Right lobe of liver (tissue), 6 donors: ENCODE measurements at regions not wholly inside any gene's neighbourhood (a gene's known extent, or its start where the extent isn't known, plus 50 kb on each side); places are given as distances from the start of the nearest gene placed in this dataset.

ENCODE experiments used
- ATAC-seq, 4 donors: fragments of 200-7000 bp; cut with Tn5 transposase; one replicate each; pipeline ENCODE4 v1.9.1; 2020; ENCODE audit warnings: mild to moderate bottlenecking in 4 of 4, moderate library complexity in 4 of 4
- DNase-seq, 3 donors: peaks; one replicate each; pipeline ENCODE4 v3.0.0-alpha.2; 2020
- H3K27ac ChIP-seq, 3 donors: fragments of 200-600 bp; one replicate each; pipeline ENCODE4 v1.8.0; 2022
- H3K27me3 ChIP-seq, 2 donors: fragments of 200-600 bp; one replicate each; pipeline ENCODE4 v1.8.0; 2022
- H3K36me3 ChIP-seq, 4 donors: fragments of 200-600 bp; sonication (generic) in 1 of 4; one replicate each; pipeline versions ENCODE4 v1.5.1 to v1.8.0; 2017 to 2022; ENCODE audit warnings: control low read depth in 1 of 4
- H3K4me1 ChIP-seq, 4 donors: fragments of 200-600 bp; sonication (generic) in 1 of 4; one replicate each; pipeline versions ENCODE4 v1.5.1 to v1.8.0; 2017 to 2022; ENCODE audit warnings: control low read depth in 1 of 4
- H3K4me3 ChIP-seq, 3 donors: fragments of 200-600 bp; one replicate each; pipeline ENCODE4 v1.8.0; 2022
- H3K9me3 ChIP-seq, 4 donors: fragments of 200-600 bp; sonication (generic) in 1 of 4; one replicate each; pipeline versions ENCODE4 v1.5.1 to v1.8.0; 2017 to 2022; ENCODE audit warnings: control low read depth in 1 of 4
- CTCF ChIP-seq, 4 donors: fragments of 200-600 bp in 3 of 4; fragments of 450-650 bp in 1 of 4; IDR thresholded peaks; one replicate each; pipeline versions ENCODE4 v1.5.1 to v1.8.0; 2016 to 2022; ENCODE audit warnings: antibody characterized with exemption in 4 of 4, mild to moderate bottlenecking in 2 of 4
- POLR2A ChIP-seq: fragments of 450-650 bp; IDR thresholded peaks from one replicate; pipeline ENCODE4 v1.6.1; 2017; ENCODE audit warnings: antibody characterized with exemption, mild to moderate bottlenecking
- WGBS: methylation state at CpG from one replicate; pipeline ENCODE4 v1.1.6; 2018; ENCODE audit warnings: low coverage, low lambda C conversion rate; ENCODE audit not compliant: insufficient coverage; ENCODE audit errors: missing lambda C conversion rate; 5-methylcytosine and 5-hydroxymethylcytosine counted together
- intact Hi-C, 2 donors: fragments of 100-400 bp; cut with DNase I; formaldehyde crosslinking; loops; one replicate each; pipeline versions ENCODE4 v1.11.2 to v1.14.1; 2022
- donor health status: DM: no; HTN: yes; CAD: no.
- donor health status: DM: no; HTN: no; CAD: no.
- donor health status: DM: no; HTN: no; CAD: no.
- donor health status: DM: no; HTN: yes; CAD: no.
- donor health status: DM: no; HTN: yes; CAD: no.

GRCh38 chr10:111836571-111836970 is 347.0 kb downstream of the GPAM start:
- no peaks in the 10 kb centered on the region for H3K4me1 ChIP-seq
- H3K27me3 ChIP-seq: no peaks in the 10 kb centered on the region
- H3K9me3 ChIP-seq: no peaks in the 10 kb centered on the region
- no peak overlapping the region for H3K27ac ChIP-seq
- H3K36me3 ChIP-seq: no peaks in the 10 kb centered on the region
- TF ChIP-seq POLR2A: no peak
- TF ChIP-seq CTCF (IDR thresholded peaks at IDR 0.05): no peak
- 33% methylated on average over 2 of the region's 2 CpGs for WGBS
- no peak overlapping the region for H3K4me3 ChIP-seq
- intact Hi-C loops: no loop called here
- no peak for DNase-seq
- no peak for ATAC-seq

GRCh38 chr10:111837086-111837485 is 346.5 kb downstream of the GPAM start:
- Histone ChIP-seq H3K9me3 (no peaks in the 10 kb centered on the region), H3K27ac (no peak overlapping the region), H3K4me3 (no peak overlapping the region), H3K36me3 (no peaks in the 10 kb centered on the region), H3K27me3 (no peaks in the 10 kb centered on the region), H3K4me1 (no peaks in the 10 kb centered on the region)
- TF ChIP-seq CTCF (IDR thresholded peaks at IDR 0.05): no peak
- no peak for TF ChIP-seq POLR2A
- 70% methylated on average over 2 of the region's 2 CpGs for WGBS
- ATAC-seq (no peak), DNase-seq (no peak)
- intact Hi-C loops: no loop called here

GRCh38 chr10:111837985-111838384 is 345.6 kb downstream of the GPAM start:
- no peaks in the 10 kb centered on the region for H3K4me1 ChIP-seq
- no peaks in the 10 kb centered on the region for H3K9me3 ChIP-seq
- intact Hi-C loops: no loop called here
- ATAC-seq (no peak), DNase-seq (no peak)
- TF ChIP-seq POLR2A (no peak), CTCF (IDR thresholded peaks at IDR 0.05) (no peak)
- WGBS: 69% methylated on average over 2 of the region's 2 CpGs
- H3K27ac ChIP-seq: no peak overlapping the region
- no peak overlapping the region for H3K4me3 ChIP-seq
- H3K36me3 ChIP-seq: no peaks in the 10 kb centered on the region
- H3K27me3 ChIP-seq: no peaks in the 10 kb centered on the region

- no peak overlapping the region for H3K4me3 ChIP-seq
- H3K27me3 ChIP-seq: no peaks in the 10 kb centered on the region
- H3K36me3 ChIP-seq: no peaks in the 10 kb centered on the region
- no peaks in the 10 kb centered on the region for H3K4me1 ChIP-seq
- no peaks in the 10 kb centered on the region for H3K9me3 ChIP-seq
- intact Hi-C loops: no loop called here
- no peak for DNase-seq
- TF ChIP-seq POLR2A (no peak), CTCF (IDR thresholded peaks at IDR 0.05) (no peak)
- ATAC-seq: no peak
- H3K27ac ChIP-seq: no peak overlapping the region
Measured at GRCh38 chr10:111840546-111840945, 343.0 kb downstream of the GPAM start.

- no peak for ATAC-seq
- no peaks in the 10 kb centered on the region for H3K36me3 ChIP-seq
- intact Hi-C loops: no loop called here
- WGBS: 80% methylated on average over 2 of the region's 2 CpGs
- DNase-seq: no peak
- no peak overlapping the region for H3K27ac ChIP-seq
- H3K9me3 ChIP-seq: no peaks in the 10 kb centered on the region
- TF ChIP-seq CTCF (IDR thresholded peaks at IDR 0.05) (no peak), POLR2A (no peak)
- no peaks in the 10 kb centered on the region for H3K27me3 ChIP-seq
- no peaks in the 10 kb centered on the region for H3K4me1 ChIP-seq
- H3K4me3 ChIP-seq: no peak overlapping the region
Measured at GRCh38 chr10:111852801-111853200, 330.8 kb downstream of the GPAM start.
